Pancreas (tissue), 10 donors: ENCODE measurements at regions not wholly inside any gene's neighbourhood (a gene's known extent, or its start where the extent isn't known, plus 50 kb on each side); places are given as distances from the start of the nearest gene placed in this dataset.

Source experiments
- ATAC-seq, 4 donors: fragments of 200-7000 bp; cut with Tn5 transposase; one replicate each; pipeline versions ENCODE4 v1.8.0 to v1.9.1; 2020; ENCODE audit warnings: mild to moderate bottlenecking in 4 of 4, moderate library complexity in 4 of 4
- DNase-seq, 6 donors: peaks; one replicate each; pipeline ENCODE4 v3.0.0-alpha.2; 2020
- FAIRE-seq: peaks from 2 replicates; lab custom pipeline; 2012; peaks lifted over from hg19 to GRCh38; lab: Jason Lieb, UNC
- H3K27ac ChIP-seq, 4 donors: fragments of 200-600 bp; sonication (generic); 1 replicate in 3 of 4; 2 replicates in 1 of 4; pipeline versions ENCODE4 v1.5.0 to v1.8.0; 2020
- H3K27me3 ChIP-seq, 4 donors: fragments of 200-600 bp; one replicate each; pipeline ENCODE4 v1.8.0; 2021
- H3K36me3 ChIP-seq, 3 donors: fragments of 200-600 bp; sonication (generic) in 1 of 3; one replicate each; pipeline versions ENCODE4 v1.5.0 to v1.8.0; 2020 to 2021
- H3K4me1 ChIP-seq, 3 donors: fragments of 200-600 bp; one replicate each; pipeline ENCODE4 v1.8.0; 2021
- H3K4me3 ChIP-seq, 4 donors: fragments of 200-600 bp; sonication (generic) in 2 of 4; one replicate each; pipeline versions ENCODE4 v1.5.0 to v1.8.0; 2020 to 2021
- H3K9me3 ChIP-seq, 4 donors: fragments of 200-600 bp; one replicate each; pipeline ENCODE4 v1.8.0; 2021
- WGBS, 2 donors: extraction: QIAGEN DNeasy Blood & Tissue Kit; methylation state at CpG; one replicate each; pipeline ENCODE4 v1.1.7; 2013; 5-methylcytosine and 5-hydroxymethylcytosine counted together
- intact Hi-C, 3 donors: fragments of 100-400 bp; cut with DNase I; formaldehyde crosslinking; loops; one replicate each; pipeline versions ENCODE4 v1.11.1 to v1.14.2; 2022
- TF ChIP-seq, protein P1 (sequence below), 4 donors: fragments of 200-600 bp; sonication (generic) in 3 of 4; IDR thresholded peaks; one replicate each; pipeline versions ENCODE4 v1.5.0 to v1.8.0; 2021; ENCODE audit warnings: antibody characterized with exemption in 4 of 4
- donor health status: healthy with polysubstance abuse.
- donor health status: DM: no; HTN: no; CAD: no; lungs with moderate emphysema.
- donor health status: DM: no; HTN: no; CAD: no.
- donor health status: control.
- donor health status: control.
- donor health status: Bipolar disorder and iron deficiency.
- donor health status: DM: yes; HTN: yes; CAD: no.
- donor health status: DM: no; HTN: no; CAD: no.
- donor health status: DM: no; HTN: no; CAD: no.
- donor health status: DM: yes; HTN: yes; CAD: no.

DNA sequence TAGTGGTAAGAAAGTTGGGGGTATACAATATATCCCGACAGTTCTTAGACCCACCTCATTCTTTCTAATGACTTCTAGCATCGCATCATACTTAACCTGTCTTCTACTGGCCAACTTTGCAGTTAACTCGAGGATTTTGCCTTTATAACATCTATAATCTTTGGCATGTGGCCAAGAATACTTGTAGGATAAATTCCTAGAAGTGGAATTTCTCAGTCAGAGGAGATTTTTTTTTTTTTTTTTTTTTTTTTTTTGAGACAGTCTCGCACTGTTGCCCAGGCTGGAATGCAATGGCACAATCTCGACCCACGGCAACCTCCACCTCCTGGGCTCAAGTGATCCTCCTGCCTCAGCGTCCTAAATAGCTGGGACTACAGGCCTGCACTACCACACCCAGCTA lies 253.5 kb downstream of the MRTFB start:
- intact Hi-C loops, result no loop called here
- DNase-seq (no peak), ATAC-seq (no peak), FAIRE-seq (no peak)
- H3K4me1 ChIP-seq, result peaks cover 11 to 21% (median 15%) of the 10 kb centered on the region in 3 donors
- WGBS, 2 donors, result 51 to 66% methylated on average over 7 of the region's 7 CpGs
- TF ChIP-seq, protein P1, sequence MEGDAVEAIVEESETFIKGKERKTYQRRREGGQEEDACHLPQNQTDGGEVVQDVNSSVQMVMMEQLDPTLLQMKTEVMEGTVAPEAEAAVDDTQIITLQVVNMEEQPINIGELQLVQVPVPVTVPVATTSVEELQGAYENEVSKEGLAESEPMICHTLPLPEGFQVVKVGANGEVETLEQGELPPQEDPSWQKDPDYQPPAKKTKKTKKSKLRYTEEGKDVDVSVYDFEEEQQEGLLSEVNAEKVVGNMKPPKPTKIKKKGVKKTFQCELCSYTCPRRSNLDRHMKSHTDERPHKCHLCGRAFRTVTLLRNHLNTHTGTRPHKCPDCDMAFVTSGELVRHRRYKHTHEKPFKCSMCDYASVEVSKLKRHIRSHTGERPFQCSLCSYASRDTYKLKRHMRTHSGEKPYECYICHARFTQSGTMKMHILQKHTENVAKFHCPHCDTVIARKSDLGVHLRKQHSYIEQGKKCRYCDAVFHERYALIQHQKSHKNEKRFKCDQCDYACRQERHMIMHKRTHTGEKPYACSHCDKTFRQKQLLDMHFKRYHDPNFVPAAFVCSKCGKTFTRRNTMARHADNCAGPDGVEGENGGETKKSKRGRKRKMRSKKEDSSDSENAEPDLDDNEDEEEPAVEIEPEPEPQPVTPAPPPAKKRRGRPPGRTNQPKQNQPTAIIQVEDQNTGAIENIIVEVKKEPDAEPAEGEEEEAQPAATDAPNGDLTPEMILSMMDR (IDR thresholded peaks at IDR 0.05), result no peak
- H3K4me3 ChIP-seq, result no peak overlapping the region
- H3K27ac ChIP-seq, result no peak overlapping the region
- H3K36me3 ChIP-seq, result no peaks in the 10 kb centered on the region
- no peaks in the 10 kb centered on the region for H3K9me3 ChIP-seq
- no peaks in the 10 kb centered on the region for H3K27me3 ChIP-seq

DNA sequence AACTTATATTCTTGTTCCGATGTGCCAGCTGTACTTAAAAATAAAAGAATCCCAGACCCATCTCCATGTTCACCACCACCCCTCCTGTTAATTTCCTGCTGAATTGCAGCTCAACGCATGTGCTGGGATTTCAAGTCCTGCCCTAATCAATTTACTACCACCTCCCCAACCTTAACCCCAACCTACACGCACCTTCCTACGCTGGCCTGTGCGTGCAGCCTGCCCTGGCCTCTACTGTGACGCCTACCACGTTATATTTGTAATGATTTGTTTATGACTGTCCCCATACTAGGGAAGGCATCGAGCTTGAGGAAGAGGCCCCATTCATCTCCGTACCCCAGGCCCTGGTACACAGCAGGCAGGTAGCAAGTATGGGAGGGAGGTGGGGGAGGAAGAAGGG lies 251.1 kb downstream of the MRTFB start:
- DNase-seq, result no peak
- H3K4me3 ChIP-seq, result no peak overlapping the region
- no peak for FAIRE-seq
- TF ChIP-seq, protein P1 (IDR thresholded peaks at IDR 0.05), result no peak
- no peak for ATAC-seq
- peaks cover 11 to 22% (median 21%) of the 10 kb centered on the region in 3 donors for H3K4me1 ChIP-seq
- no peaks in the 10 kb centered on the region for H3K36me3 ChIP-seq
- intact Hi-C loops, result no loop called here
- no peaks in the 10 kb centered on the region for H3K27me3 ChIP-seq
- H3K9me3 ChIP-seq, result no peaks in the 10 kb centered on the region
- WGBS, 2 donors, result 79 to 86% methylated on average over 9 of the region's 9 CpGs
- H3K27ac ChIP-seq, result peak overlapping the region in 2 of 4 donors; percentile 9 to 52

DNA sequence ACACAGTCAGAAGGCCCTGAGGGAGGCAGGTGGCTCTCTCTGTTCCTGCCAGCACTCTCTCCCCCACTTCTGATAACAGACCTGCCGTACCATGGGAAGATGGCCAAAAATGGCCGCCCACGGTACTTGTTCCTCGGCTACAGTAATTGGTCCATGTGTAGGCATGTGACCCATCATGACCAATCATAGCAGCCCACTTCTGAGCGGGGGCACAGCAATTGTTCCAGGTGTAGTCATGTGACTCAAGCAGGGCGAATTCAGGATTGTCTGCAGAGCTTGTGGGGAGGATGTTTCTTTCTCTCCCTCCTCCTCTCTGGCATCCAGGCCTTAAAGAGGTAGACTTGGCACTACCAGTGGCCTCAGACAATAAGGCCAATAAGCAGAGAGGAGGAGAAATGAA lies 250.4 kb downstream of the MRTFB start:
- WGBS, 2 donors, result 37 to 54% methylated on average over 6 of the region's 6 CpGs
- H3K4me3 ChIP-seq, result no peak overlapping the region
- no peaks in the 10 kb centered on the region for H3K9me3 ChIP-seq
- FAIRE-seq (no peak), ATAC-seq (peak; percentile 87 to 93 (median 91)), DNase-seq (peak; percentile 82 to 95 (median 92))
- H3K4me1 ChIP-seq, result peaks cover 10 to 20% (median 19%) of the 10 kb centered on the region in 3 donors
- intact Hi-C loops, result no loop called here
- peak overlapping the region in 2 of 4 donors; percentile 9 to 52 for H3K27ac ChIP-seq
- no peaks in the 10 kb centered on the region for H3K36me3 ChIP-seq
- TF ChIP-seq, protein P1 (IDR thresholded peaks at IDR 0.05), result no peak
- H3K27me3 ChIP-seq, result no peaks in the 10 kb centered on the region

DNA sequence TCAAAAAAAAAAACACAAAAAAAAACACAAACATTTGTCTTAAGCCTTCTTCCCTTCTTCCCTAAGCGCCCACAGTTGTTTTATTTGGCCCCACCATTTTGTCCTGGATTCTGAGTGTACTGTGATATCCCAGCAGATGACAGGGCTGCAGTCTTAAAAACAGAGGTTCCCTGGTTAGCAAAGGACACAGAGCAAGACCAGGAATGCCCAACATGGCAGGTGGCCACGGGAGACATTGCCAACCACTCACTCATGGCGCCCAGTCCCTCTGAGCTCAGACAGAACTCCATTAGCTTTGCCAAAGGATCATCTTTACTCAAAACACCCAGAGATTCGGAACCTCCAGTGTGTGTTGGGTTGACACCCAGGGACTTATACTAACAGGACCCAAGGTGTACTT lies 249.3 kb downstream of the MRTFB start:
- intact Hi-C loops, result no loop called here
- DNase-seq (no peak), FAIRE-seq (no peak), ATAC-seq (no peak)
- Histone ChIP-seq H3K27ac (no peak overlapping the region), H3K27me3 (no peaks in the 10 kb centered on the region), H3K4me1 (peaks cover 0 to 14% (median 11%) of the 10 kb centered on the region in 3 donors), H3K36me3 (no peaks in the 10 kb centered on the region), H3K9me3 (no peaks in the 10 kb centered on the region), H3K4me3 (no peak overlapping the region)
- WGBS, 2 donors, result 86 to 89% methylated on average over 4 of the region's 4 CpGs
- TF ChIP-seq, protein P1 (IDR thresholded peaks at IDR 0.05), result no peak
